GM21528 (cell line): ENCODE measurements at regions not wholly inside any gene's neighbourhood (a gene's known extent, or its start where the extent isn't known, plus 50 kb on each side); places are given as distances from the start of the nearest gene placed in this dataset.

ENCODE experiments used
- ATAC-seq: cut with Tn5 transposase; IDR thresholded peaks from one replicate; pipeline ENCODE4 v1.9.1; 2021; ENCODE audit warnings: mild to moderate bottlenecking, moderate library complexity; ENCODE audit not compliant: unreplicated experiment, low FRiP score

- ATAC-seq, result no peak
Observed at GRCh38 chr7:82567841-82568240, 124.3 kb upstream of the CACNA2D1 start.

GRCh38 chr7:82567356-82567755 is 123.8 kb upstream of the CACNA2D1 start:
- no peak for ATAC-seq

GRCh38 chr7:82566752-82567151 is 123.2 kb upstream of the CACNA2D1 start:
- no peak for ATAC-seq

- no peak for ATAC-seq
Observed at GRCh38 chr7:82562716-82563404, 119.3 kb upstream of the CACNA2D1 start.

GRCh38 chr7:82559193-82559805 is 115.7 kb upstream of the CACNA2D1 start:
- no peak for ATAC-seq

GRCh38 chr7:82549616-82550285 is 106.2 kb upstream of the CACNA2D1 start:
- no peak for ATAC-seq

GRCh38 chr7:82548141-82548688 is 104.6 kb upstream of the CACNA2D1 start:
- no peak for ATAC-seq

GRCh38 chr7:82542665-82543064 is 99.1 kb upstream of the CACNA2D1 start:
- no peak for ATAC-seq

GRCh38 chr7:82539969-82540368 is 96.4 kb upstream of the CACNA2D1 start:
- ATAC-seq, result no peak

- ATAC-seq, result no peak
Observed at GRCh38 chr7:82534684-82535083, 91.1 kb upstream of the CACNA2D1 start.

- no peak for ATAC-seq
Observed at GRCh38 chr7:82530361-82530760, 86.8 kb upstream of the CACNA2D1 start.

- ATAC-seq, result no peak
Observed at GRCh38 chr7:82528577-82529310, 85.2 kb upstream of the CACNA2D1 start.

GRCh38 chr7:82527851-82528250 is 84.3 kb upstream of the CACNA2D1 start:
- ATAC-seq, result no peak

GRCh38 chr7:82521906-82522445 is 78.4 kb upstream of the CACNA2D1 start:
- no peak for ATAC-seq

GRCh38 chr7:82517050-82517449 is 73.5 kb upstream of the CACNA2D1 start:
- no peak for ATAC-seq

GRCh38 chr7:82511542-82511941 is 68.0 kb upstream of the CACNA2D1 start:
- ATAC-seq, result no peak

- ATAC-seq, result no peak
Observed at GRCh38 chr7:82507976-82508677, 64.5 kb upstream of the CACNA2D1 start.

- ATAC-seq, result no peak
Observed at GRCh38 chr7:82507365-82507975, 63.9 kb upstream of the CACNA2D1 start.

- ATAC-seq, result no peak
Observed at GRCh38 chr7:82506702-82507101, 63.1 kb upstream of the CACNA2D1 start.

- no peak for ATAC-seq
Observed at GRCh38 chr7:82506208-82506607, 62.6 kb upstream of the CACNA2D1 start.
